GM19328 (cell line): ENCODE measurements at regions not wholly inside any gene's neighbourhood (a gene's known extent, or its start where the extent isn't known, plus 50 kb on each side); places are given as distances from the start of the nearest gene placed in this dataset.
"Not testable (repeated sequence)": the region's sequence is repeated elsewhere in the genome, so short reads cannot be mapped to it uniquely, and the experiment has no call there.

Experiments
- ATAC-seq: cut with Tn5 transposase; IDR thresholded peaks from one replicate; pipeline ENCODE4 v1.9.1; 2021; ENCODE audit warnings: mild to moderate bottlenecking, moderate library complexity; ENCODE audit not compliant: unreplicated experiment

GRCh38 chr4:111020961-111021360, 398.1 kb upstream of the PITX2 start:
- ATAC-seq, result no peak

DNA sequence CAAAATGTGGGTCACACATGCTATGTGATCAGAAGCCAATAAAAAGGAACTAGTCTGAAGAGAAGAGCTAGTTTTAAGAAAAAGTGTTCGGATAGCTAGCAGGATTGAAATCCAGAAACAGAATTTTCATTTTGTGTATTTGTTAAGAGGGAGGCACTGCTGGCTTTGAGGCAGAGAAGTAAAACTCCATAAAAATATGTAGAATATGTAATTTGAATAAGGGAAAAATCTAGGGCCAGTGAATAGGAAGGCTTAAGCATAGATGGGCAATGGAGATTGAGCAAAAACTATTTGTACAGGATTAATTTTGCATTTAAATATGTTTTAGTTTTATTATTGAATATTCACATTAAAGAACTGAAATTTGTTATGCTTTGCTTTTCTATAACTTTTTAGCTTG, 399.9 kb upstream of the PITX2 start:
- no peak for ATAC-seq

GRCh38 chr4:111027526-111027925, 404.6 kb upstream of the PITX2 start:
- ATAC-seq, result no peak

- no peak for ATAC-seq
Observed at GRCh38 chr4:111028795-111029194, 405.9 kb upstream of the PITX2 start.

GRCh38 chr4:111031001-111031579, 408.2 kb upstream of the PITX2 start:
- ATAC-seq, result no peak

- ATAC-seq, result no peak
Observed at GRCh38 chr4:111031596-111031995, 408.7 kb upstream of the PITX2 start.

- no peak for ATAC-seq
Observed at GRCh38 chr4:111037591-111038360, 414.9 kb upstream of the PITX2 start.

DNA sequence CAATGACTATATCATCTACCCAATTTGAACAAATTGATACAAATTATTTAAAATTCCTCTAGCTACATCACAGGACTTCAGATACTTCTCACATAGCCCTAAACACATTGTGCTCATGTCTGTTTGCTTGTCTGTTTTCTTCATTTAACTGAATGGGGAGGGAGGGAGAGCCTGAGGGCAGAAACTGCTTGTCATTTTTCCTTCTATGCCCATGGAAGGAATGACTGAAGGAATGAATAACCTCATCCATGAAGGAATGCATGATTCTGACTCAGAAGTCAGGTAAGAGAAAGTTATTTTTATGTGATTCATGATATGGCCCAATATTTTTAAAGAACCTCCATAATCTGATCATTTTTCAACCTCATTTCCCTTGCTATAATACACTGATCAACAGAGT, 418.0 kb upstream of the PITX2 start:
- ATAC-seq, result no peak

DNA sequence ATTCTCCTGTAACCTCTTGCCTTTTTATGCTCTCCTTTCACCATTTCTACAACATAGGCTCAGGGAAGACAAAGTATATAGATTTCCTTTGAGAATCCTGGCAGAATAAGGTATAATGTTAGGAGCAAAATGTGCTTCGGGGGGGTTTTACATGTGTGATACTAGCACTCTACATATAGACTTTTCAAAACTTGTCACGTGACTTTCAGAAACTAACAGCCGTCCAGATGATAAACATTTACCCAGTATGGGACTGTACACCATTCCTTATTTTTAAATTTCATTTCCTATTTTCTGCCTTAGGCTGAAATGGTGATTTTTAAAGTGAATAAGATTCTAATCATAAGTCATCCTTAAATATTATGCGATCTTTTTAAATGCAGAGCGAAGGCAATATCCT, 420.4 kb upstream of the PITX2 start:
- no peak for ATAC-seq

GRCh38 chr4:111045992-111046391, 423.1 kb upstream of the PITX2 start:
- ATAC-seq, result no peak

- no peak for ATAC-seq
Observed at GRCh38 chr4:111046811-111047210, 423.9 kb upstream of the PITX2 start.

GRCh38 chr4:111048316-111048715, 425.4 kb upstream of the PITX2 start:
- ATAC-seq, result no peak

DNA sequence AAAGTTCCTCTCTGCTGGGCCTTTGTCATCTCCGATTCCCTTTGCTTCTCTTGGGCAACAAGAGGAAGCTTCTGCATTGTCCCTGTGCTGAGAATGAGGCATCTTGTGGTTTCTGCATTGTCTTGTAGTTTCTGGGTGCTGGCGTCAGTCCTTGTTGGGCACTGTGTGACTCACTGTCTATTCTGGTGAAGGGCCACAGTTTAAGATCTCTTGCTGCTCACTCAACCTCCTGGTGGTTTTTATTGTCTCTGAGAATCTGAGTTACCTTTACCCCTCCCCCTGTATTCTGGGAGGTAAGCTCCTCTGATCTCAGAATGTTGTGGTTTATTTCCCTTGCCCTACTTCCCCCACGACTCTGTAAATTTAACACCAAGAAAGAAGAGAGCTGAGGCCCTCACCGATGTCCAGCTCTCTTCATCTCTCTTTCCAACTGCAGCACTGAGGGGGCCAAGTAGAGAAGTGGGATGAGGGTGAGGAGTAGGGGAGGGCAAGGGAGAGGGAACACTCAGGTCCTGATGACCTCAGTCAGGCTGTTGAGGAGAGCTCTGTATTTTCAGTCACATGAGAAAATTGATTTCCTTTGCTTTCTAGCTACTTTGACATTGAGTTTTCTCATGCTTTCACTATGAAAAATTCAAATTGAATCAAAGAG, 441.6 kb upstream of the PITX2 start:
- ATAC-seq, result no peak

- ATAC-seq, result no peak
Observed at GRCh38 chr4:111066001-111066400, 443.1 kb upstream of the PITX2 start.

DNA sequence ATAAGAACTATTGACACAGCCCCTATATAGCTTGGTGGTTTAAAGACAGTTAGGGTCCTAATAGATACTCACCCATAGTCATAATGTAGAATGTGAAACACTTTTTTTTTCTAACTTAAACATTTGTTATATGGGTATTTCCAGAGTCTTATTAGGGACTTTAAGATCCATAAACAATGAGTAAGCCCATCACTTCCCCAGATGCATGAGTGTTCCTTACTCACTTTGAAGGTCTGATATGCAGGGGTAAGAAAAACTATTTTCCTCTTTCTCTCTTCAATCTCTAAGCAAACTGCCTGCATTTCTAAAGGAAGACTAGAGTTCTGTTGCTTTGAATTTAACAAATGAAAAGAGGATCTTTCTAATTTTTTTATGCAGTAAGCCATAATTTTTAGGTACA, 443.6 kb upstream of the PITX2 start:
- no peak for ATAC-seq

DNA sequence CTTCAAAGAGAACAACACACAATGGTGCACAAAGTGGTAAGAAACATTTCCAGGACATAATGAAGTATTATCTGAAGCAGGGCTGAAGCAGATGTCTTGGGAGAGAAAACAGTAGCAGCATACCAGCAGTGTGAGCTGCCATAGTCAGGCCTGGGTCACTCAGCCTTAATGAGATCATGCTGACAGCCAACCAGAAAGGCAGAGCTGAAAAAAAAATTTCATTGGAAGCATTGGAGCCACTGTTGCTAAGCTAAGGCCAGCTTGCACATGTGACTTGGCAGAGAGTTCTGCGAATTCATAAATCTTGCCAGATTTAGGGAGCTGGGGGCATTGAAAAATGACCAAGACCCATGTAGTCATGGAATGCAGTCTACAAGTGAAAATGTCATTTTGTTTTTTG, 444.0 kb upstream of the PITX2 start:
- no peak for ATAC-seq

GRCh38 chr4:111068883-111069282, 446.0 kb upstream of the PITX2 start:
- no peak for ATAC-seq

DNA sequence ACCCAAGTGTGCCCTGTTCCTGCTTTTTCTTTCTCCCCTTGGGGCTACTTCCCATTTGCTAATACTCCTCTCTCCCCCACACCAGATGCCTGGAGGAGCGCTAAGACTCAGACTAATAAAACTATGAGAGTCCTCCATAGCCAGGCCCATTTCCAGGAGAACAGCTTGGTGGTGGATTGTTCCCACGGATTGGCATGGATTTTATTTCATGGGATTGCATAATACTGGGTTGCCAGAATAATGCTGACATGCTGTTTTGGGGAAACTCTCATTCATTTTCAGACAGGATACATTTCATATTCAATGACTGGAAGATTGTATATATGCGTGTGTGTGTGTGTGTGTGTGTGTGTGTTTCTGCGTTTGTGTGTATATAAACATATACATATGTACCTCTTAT, 447.5 kb upstream of the PITX2 start:
- no peak for ATAC-seq

DNA sequence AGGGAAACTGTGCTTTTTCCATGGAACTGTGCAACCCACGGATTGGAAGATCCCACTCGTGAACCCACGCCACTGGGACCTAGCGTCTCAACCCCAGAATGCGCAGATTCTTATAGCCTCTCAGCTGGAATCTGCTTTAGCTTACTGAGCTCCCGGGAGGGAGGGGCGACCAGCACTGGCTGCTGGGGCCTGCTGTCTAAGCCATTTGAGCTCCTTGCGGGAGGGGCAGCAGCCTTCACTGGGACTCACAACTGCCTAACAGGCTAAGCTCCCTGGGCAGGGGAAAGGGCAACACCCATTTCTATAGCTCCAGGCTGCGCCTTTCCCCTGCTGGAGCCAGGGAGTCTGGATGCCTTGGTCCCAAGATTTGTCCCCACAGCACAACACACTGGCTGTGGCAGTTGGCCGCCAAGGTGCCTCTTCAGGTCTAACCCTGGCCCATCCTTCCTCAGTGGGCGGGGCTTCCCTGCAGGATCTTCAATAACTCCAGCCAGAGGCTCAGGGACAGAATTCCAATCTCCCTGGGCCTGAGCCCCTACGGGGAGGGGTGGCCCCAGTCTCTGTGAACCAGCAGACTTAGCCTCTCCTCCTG, 451.7 kb upstream of the PITX2 start:
- ATAC-seq, result no peak

- not testable (repeated sequence) for ATAC-seq
Observed at GRCh38 chr4:111076299-111076698, 453.4 kb upstream of the PITX2 start.

- no peak for ATAC-seq
Observed at GRCh38 chr4:111108153-111108552, 485.3 kb upstream of the PITX2 start.

GRCh38 chr4:111113591-111113990, 490.7 kb upstream of the PITX2 start:
- ATAC-seq, result no peak
